ENCODE measurements at regions not wholly inside any gene's neighbourhood (a gene's known extent, or its start where the extent isn't known, plus 50 kb on each side); places are given as distances from the start of the nearest gene placed in this dataset.

DNA sequence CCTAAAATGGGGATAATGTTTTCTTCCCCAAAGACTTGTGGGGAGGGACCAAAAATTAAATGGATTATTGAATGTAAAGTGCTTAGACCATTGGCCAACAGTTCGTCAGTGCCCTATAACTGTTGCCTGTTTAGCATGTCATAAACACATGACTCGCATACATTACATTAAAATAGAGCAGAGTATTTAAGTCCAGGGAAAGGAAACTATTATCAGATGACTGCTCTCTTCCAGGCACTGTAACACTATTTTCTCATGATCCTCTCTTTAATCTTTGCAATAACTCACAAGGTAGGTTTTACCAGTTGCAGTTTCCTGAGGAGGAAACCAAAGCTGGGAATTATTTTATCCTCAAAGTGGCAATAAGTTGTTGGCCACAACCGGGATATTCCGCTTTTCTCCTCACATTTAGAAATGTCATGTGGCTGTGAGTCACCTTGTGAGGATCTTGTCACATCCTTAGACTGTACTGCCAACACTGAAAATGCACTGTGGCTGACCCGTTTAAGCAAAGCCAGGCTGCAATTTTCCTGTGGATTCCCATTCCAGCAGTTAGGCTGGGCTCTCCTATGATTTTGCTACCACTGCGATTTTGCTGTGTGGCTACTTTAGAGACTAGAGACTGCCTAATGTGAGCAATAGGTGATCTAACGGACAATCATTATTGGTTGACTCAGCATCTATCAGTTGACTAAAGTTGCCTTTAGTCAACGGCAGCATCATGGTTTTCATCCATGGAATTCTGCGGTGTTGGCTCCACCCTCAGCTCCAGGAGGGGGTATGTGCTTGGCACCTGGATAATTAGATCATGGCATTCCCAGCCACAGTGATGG, 58.3 kb upstream of the DHX40 start:
- H3K9me3 ChIP-seq: no peaks in the 10 kb centered on the region
- TF ChIP-seq, protein P1, sequence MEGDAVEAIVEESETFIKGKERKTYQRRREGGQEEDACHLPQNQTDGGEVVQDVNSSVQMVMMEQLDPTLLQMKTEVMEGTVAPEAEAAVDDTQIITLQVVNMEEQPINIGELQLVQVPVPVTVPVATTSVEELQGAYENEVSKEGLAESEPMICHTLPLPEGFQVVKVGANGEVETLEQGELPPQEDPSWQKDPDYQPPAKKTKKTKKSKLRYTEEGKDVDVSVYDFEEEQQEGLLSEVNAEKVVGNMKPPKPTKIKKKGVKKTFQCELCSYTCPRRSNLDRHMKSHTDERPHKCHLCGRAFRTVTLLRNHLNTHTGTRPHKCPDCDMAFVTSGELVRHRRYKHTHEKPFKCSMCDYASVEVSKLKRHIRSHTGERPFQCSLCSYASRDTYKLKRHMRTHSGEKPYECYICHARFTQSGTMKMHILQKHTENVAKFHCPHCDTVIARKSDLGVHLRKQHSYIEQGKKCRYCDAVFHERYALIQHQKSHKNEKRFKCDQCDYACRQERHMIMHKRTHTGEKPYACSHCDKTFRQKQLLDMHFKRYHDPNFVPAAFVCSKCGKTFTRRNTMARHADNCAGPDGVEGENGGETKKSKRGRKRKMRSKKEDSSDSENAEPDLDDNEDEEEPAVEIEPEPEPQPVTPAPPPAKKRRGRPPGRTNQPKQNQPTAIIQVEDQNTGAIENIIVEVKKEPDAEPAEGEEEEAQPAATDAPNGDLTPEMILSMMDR (IDR thresholded peaks at IDR 0.05): no peak
- TF ChIP-seq POLR2A (IDR thresholded peaks at IDR 0.05): no peak
- no peaks in the 10 kb centered on the region for H3K36me3 ChIP-seq
- H3K4me1 ChIP-seq: no peaks in the 10 kb centered on the region
- no peak overlapping the region for H3K27ac ChIP-seq
- 70% methylated on average over 4 of the region's 9 CpGs for WGBS (ENCODE audit: insufficient coverage, low coverage, low lambda C conversion rate, missing lambda C conversion rate)
- DNase-seq (no peak), ATAC-seq (peak in 2 of 4 donors; percentile 55 to 70)
- H3K4me3 ChIP-seq: no peak overlapping the region
- intact Hi-C loops (cut with DNase I): no loop called here
- H3K27me3 ChIP-seq: no peaks in the 10 kb centered on the region

DNA sequence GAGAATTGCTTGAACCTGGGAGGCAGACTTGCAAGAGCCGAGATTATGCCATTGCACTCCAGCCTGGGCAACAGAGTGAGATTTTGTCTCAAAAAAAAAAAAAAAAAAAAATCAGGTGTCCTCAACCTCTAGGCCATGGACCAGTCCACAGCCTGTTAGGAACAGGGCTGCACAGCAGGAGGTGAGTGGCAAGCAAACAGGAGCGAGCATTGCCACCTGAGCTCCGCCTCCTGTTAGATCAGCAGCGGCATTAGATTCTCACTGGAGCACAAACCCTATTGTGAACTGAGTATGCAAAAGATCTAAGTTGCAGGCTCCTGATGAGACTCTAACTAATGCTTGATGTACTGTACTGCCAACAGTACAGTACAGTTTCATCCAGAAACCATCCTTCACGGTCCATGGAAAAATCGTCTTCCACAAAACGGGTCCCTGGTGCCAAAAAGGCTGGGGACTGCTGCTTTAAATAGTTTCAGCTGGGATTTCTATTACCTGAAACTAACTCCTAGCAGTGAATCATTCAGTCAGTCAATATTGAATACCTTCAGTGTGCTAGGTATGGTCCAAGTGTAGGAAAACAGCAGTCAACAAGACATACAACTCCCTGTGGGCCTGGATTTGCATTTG, 56.3 kb upstream of the DHX40 start:
- no peak for TF ChIP-seq POLR2A (IDR thresholded peaks at IDR 0.05)
- TF ChIP-seq, protein P1 (IDR thresholded peaks at IDR 0.05): no peak

DNA sequence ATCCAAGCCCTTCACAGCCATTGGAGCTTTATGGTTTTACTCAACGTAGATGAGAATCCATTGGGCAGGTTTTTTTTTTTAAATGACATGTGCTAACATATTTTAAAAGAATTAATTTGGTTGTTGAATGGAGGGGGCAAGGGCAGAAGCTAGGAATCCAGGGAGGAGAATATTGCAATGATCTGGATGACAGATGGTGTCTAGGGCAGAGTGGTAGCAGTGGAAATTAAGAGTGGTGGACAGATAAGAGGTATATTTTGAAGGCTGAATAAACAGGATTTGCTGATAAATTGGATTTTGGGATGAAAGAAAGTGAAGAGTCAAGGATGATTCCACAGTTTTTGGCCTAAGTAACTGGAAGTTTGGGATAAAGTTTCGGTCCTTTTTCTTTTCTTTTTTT, 54.8 kb upstream of the DHX40 start:
- WGBS (ENCODE audit: insufficient coverage, low coverage, low lambda C conversion rate, missing lambda C conversion rate): 66% methylated on average over 2 of the region's 2 CpGs
- no peaks in the 10 kb centered on the region for H3K27me3 ChIP-seq
- no peak for TF ChIP-seq POLR2A (IDR thresholded peaks at IDR 0.05)
- ATAC-seq (no peak), DNase-seq (no peak)
- peaks cover 0 to 14% (median 0%) of the 10 kb centered on the region in 4 donors for H3K4me1 ChIP-seq
- no peak overlapping the region for H3K4me3 ChIP-seq
- intact Hi-C loops (cut with DNase I): no loop called here
- H3K36me3 ChIP-seq: no peaks in the 10 kb centered on the region
- no peaks in the 10 kb centered on the region for H3K9me3 ChIP-seq
- no peak overlapping the region for H3K27ac ChIP-seq

More for the DNA sequence above, 56.3 kb upstream of the DHX40 start:
- H3K4me1 ChIP-seq: peaks cover 0 to 6% (median 0%) of the 10 kb centered on the region in 4 donors
- H3K27me3 ChIP-seq: no peaks in the 10 kb centered on the region
- H3K36me3 ChIP-seq: no peaks in the 10 kb centered on the region
- no peak overlapping the region for H3K4me3 ChIP-seq
- H3K9me3 ChIP-seq: no peaks in the 10 kb centered on the region
- ATAC-seq: no peak
- WGBS (ENCODE audit: insufficient coverage, low coverage, low lambda C conversion rate, missing lambda C conversion rate): 100% methylated on average over 2 of the region's 7 CpGs
- DNase-seq: no peak
- intact Hi-C loops (cut with DNase I): no loop called here
- no peak overlapping the region for H3K27ac ChIP-seq

DNA sequence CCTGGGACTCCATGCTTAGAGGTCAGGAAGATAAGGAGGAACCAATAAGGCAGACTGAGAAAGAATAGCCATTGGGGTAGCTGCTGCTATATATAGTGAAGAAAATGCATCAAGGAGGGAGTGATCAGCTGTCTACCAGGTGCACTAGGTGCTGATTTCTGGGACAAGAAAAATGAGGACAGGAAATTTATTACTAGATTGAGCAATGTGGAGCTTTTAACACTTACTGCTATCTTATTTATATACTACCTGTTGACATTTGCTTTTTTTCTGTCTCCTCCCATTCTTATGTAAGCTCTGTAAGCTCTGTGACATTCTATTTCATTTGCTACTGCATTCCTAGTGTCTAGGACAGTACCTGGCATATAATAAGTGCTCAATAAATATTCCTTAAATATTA, 53.7 kb upstream of the DHX40 start:
- no peaks in the 10 kb centered on the region for H3K36me3 ChIP-seq
- no peaks in the 10 kb centered on the region for H3K27me3 ChIP-seq
- H3K9me3 ChIP-seq: no peaks in the 10 kb centered on the region
- H3K27ac ChIP-seq: no peak overlapping the region
- ATAC-seq (no peak), DNase-seq (no peak)
- TF ChIP-seq, protein P1 (IDR thresholded peaks at IDR 0.05): no peak
- no peak for TF ChIP-seq POLR2A (IDR thresholded peaks at IDR 0.05)
- H3K4me1 ChIP-seq: peaks cover 0 to 14% (median 0%) of the 10 kb centered on the region in 4 donors
- no peak overlapping the region for H3K4me3 ChIP-seq
- intact Hi-C loops (cut with DNase I): no loop called here

DNA sequence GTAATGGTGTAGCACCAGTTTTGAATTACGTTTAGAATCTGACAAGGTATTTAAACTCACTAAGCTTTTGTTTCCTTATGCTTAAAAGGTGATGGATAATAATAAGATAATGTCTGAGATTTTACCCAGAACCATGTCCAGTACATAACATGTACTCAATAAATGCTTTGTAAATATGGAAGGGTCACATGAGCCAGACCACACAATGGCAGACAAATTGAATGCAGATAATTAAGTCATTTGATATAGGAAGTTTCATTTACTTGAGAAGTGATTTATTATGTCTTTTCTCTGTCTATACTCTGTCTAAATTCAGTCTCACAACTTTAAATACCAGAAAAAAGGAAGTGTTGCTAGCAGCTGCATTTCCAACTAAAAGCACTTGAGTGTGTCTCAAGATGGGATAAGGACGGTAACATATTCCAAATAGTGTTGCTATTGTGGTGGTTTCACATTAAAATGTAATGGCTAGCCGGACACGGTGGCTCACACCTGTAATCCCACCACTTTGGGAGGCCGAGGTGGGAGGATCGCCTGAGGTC, 52.5 kb upstream of the DHX40 start:
- no peak overlapping the region for H3K4me3 ChIP-seq
- TF ChIP-seq POLR2A (IDR thresholded peaks at IDR 0.05): no peak
- TF ChIP-seq, protein P1 (IDR thresholded peaks at IDR 0.05): no peak
- DNase-seq (no peak), ATAC-seq (no peak)
- no peaks in the 10 kb centered on the region for H3K36me3 ChIP-seq
- no peaks in the 10 kb centered on the region for H3K9me3 ChIP-seq
- intact Hi-C loops (cut with DNase I): no loop called here
- no peaks in the 10 kb centered on the region for H3K27me3 ChIP-seq
- H3K27ac ChIP-seq: no peak overlapping the region
- peaks cover 0 to 14% (median 0%) of the 10 kb centered on the region in 4 donors for H3K4me1 ChIP-seq
- 80% methylated on average over 5 of the region's 6 CpGs for WGBS (ENCODE audit: insufficient coverage, low coverage, low lambda C conversion rate, missing lambda C conversion rate)

All from right lobe of liver (tissue), 6 donors.